HL-60/S4 treated with phorbol 12-myristate 13-acetate at 8.2 ng/mL for 4 days and 3 days (cell line): ENCODE measurements at regions not wholly inside any gene's neighbourhood (a gene's known extent, or its start where the extent isn't known, plus 50 kb on each side); places are given as distances from the start of the nearest gene placed in this dataset.

Experiments
- in situ Hi-C: fragments of 300-500 bp; cut with MboI; formaldehyde crosslinking; loops from 2 replicates; pipeline ENCODE4 v1.15.0; 2022; ENCODE audit warnings: low sequenced_read_pairs

DNA sequence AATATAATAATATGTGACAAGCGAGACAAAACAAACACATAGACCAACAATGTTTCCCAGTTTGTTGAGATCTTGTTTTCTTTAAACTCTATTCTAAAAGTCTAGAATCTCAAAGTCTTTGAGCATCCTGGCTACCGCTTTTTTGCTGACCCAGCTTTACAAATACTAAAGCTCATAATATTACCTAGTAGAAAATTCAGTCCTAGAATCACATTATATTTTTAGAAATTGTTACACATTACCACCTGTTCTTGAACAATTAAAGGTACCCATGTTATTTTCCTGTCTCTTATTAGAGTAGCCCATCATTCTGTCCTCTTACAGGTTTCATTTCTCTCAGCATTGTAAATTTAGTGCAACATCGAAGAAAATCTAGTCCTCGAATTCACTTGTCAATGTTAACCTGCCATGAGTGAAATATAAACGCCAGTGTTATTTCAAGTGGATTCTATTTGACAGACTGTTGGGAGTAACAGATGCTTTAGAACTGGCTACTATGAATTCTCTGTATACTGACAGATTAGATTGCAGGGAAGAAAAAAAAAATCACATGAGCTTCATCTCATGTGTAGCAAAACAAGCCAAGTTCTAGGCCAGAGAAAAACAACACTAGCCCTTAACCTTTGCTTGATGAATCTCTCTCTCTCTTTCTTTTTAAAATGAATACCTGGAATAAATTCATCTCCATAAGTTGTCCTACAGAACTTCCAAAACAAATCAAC, 851.2 kb upstream of the ADAMTS5 start:
- in situ Hi-C loops = no loop called here

DNA sequence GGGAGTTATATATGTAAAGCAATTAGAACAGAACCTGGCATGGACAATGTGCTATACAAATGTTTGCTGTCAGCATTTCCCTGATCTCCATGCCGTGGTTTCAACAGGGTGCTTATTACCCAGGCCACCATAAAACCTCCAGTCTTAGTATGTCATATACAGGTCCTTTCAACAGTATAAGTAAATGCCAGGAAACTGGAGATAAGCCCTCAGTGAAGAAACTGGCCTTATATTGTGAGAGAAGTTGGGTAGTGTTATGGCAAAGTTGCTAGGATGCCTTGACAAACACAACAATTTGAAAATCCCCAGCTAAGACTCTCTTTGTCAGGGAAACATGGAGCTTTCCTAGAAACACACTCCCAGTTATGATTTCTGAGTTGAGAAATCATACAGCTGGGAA, 850.2 kb upstream of the ADAMTS5 start:
- in situ Hi-C loops = no loop called here

DNA sequence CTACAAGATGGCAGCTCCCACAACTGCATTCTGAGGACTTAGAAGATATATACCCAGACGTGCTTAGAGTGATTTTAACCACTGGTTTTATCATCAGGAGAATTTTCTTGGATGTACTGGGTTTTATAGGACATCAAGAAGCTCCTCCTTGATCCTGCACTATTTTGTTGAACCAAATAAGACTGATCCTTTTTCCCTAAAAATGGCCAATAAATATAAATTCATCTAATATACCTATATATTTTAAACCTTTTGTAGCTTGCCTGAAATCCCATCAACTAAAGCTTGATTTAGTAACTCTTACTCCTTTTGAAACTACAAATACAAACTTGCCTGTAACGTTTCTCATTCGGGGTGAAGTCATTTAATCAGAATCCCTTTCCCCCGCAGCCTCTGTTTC, 849.4 kb upstream of the ADAMTS5 start:
- in situ Hi-C loops = no loop called here

DNA sequence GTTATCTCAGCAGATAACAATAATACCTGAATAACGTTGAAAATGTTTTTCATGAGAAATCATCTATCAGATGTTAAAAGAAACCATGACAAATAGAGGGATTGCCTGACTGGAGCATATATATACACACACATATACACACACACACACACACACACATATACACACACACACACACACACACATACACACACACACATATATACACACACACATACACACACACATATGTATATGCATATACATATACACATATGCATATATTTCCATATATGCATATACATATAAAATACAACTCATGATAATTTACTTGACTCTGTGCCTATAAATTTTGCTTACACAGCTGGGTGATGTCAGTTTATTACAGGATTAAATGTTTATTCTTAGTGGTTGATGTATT, 847.3 kb upstream of the ADAMTS5 start:
- in situ Hi-C loops = no loop called here

DNA sequence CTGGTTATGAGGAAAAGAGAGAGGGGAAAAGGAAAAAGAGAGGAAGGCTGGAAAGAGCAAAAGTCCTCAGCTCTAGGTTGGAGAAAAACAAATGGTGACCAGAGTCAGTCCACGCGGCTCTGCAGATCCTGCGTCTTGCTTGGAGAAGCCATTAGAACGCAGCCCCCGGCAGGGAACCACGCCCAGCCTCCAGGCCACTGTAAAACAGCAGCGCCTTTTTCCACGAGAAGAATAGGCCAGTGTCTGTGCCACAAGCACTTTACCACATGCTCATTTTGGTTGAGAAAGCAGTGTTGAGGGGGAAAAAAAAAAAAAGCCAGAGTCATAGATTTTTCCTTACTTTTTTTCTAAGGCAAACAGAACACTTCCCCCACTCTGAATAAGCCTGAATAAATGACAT, 846.9 kb upstream of the ADAMTS5 start:
- in situ Hi-C loops = no loop called here

DNA sequence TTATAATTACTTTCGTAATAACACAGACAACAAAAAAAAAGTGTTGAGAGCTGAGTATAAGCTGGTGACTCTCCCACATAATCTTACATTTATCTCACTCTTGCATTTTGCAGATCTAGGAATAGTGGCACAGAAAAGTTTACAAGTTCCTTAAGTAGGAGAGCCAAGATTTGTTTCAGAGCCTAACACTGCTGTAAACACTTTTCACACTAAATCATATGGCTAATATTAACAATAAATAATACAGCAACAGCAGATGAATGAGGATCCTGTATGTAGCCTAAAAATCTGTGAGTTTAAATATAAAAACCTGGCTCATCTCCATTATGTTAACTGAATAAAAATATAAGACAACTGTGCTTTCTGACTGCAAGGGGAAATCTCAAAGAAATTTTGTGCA, 846.5 kb upstream of the ADAMTS5 start:
- in situ Hi-C loops = no loop called here

DNA sequence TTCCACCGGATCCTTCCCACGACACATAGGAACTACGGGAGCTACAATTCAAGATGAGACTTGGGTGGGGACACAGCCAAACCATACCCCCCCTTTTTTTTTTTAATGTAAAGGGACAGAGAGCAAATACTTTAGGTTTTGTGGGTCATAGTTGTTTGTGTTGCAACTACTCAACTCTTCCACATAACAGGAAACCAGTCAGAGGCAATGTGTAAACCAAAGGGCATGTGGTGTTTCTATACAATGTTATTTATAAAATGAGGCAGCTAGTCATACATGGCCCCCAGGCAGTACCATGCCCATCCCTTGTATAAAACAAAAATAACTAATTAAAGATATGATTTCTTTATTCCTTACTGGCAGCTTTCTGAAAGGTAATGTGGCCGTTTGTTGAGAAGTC, 845.4 kb upstream of the ADAMTS5 start:
- in situ Hi-C loops = no loop called here

DNA sequence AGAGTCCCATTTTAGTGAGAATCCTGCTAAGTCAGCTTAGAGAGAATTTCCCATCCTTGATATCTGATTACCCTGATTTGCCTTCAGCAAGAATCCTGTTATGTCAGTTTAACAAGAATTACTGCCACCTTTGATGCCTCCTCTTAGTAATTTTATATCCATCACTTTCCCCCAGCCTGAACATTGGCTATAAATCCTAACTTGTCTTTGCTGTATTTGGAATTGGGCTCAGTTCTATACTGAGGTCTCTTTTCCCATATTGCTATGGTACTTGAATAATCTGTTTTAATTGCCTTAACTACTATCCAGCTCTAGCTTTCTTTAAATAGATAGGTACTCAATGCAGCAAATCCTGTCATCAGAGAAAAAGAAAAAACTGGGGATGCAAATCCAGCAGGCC, 842.0 kb upstream of the ADAMTS5 start:
- in situ Hi-C loops = no loop called here

DNA sequence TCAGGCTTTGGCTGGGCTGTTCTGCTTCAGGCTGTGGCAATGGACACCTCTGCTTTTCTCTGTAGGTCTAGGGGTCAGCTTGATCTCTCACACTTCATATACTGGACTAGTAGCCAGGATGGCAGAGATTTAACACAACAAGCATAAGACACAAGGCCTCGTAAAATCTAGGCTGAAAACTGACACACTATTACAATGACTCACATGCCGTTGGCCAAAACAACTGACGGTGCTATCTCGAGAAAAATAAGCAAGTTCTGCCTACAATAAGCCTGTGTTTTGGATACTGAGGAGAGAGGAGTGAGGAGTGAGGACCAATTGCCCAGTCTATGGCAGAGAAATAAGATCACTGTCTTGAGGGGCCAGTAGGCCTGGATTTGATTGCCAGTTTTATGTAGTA, 840.7 kb upstream of the ADAMTS5 start:
- in situ Hi-C loops = no loop called here

DNA sequence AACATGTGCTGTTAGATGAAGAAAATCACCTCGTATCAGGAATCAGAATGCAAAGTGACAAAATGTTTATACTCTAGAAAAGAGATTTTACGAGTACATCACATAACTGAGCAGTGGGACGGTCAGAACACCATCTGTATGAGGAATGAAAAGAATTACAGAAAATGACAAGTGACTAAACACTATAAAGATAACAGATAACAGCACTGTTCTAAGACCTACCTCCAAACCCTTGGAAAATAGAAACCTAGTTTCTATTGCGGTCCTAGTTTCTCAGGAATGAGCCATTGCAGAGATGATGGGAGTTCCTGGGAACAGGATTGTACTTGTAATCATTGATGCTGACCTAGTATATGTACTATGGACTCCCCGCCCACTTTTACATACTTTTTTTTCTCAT, 839.4 kb upstream of the ADAMTS5 start:
- in situ Hi-C loops = no loop called here

DNA sequence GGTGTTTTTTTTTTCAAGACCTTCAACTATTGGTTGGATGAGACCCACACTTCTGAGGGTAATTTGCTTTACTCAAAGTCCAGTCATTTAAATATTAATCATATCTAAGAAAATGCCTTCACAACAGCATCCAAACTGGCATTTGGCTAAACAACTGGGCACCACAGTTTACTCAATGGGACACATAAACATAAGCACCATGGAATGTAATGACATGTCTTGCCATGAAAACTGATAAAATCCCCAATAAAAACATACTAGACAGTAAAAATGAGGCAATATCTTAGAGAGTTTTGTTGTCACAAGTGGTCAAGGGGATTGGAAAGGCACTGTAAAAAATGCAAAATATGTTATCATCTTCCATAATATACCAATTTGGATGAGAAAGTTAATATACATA, 838.8 kb upstream of the ADAMTS5 start:
- in situ Hi-C loops = no loop called here

DNA sequence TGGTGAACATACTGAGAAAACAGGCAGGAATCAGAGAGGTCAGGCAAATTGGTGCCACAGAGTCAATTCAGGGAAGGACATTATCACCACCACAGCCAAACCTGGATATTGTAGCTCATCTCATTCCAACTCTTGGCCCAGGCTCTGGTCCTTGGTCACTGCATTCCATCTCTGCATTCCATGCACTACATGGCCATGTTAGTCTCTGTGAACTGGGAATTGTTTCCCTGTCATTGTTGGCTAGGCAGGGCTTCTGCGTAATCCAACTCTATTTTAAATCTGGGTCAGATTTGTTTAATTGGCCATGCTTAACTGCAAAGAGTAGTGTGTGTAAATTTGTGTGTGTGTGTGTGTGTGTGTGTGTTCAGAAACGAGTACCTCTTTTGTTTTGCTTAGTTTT, 837.6 kb upstream of the ADAMTS5 start:
- in situ Hi-C loops = no loop called here

DNA sequence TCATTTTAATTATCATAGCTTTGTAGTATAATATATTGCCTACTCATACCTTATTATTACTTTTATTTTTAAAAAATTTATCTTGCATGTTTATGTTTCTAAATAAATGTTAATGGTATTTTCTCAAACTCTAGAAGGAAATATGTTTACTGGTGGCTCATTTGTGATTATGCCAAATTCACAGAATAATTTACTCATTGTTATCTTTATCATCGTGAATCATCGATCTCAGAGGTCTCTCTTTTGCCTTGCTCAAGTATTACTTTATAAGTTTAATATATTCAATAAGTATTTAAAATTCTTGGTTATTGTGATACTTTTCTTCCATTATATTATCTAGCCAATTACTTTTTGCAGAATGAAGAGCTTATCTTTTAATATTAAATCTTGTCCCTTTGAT, 836.7 kb upstream of the ADAMTS5 start:
- in situ Hi-C loops = no loop called here

DNA sequence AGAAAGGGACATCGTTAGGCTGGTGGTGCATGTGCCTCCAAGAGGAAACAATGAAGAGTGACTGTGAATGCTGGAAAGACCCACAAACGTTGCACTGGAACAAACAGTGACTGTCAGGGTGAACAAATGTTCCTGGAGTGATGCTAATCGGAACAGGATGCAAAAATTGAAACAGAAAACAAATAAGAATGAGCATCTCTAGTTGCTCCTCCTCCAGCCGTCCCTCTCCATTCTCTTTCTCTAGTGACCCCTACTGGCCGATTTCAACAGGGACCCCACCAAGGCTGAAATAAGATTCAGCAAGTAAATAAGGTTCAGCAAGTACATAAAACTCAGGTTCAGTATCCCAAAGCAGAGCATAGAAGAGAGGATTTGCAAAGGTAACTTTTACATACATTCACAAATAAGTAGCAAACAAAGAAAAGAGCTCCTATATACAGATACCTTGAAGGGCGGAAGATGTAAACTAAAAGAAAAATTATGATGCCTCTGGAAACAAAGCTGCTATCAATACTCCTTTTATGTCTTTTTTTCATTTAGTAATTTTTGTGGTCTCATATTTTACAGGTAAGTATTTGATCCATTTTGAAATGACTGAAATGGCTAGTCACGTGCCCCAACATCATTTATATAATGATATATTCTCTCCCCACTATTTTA, 836.1 kb upstream of the ADAMTS5 start:
- in situ Hi-C loops = no loop called here

DNA sequence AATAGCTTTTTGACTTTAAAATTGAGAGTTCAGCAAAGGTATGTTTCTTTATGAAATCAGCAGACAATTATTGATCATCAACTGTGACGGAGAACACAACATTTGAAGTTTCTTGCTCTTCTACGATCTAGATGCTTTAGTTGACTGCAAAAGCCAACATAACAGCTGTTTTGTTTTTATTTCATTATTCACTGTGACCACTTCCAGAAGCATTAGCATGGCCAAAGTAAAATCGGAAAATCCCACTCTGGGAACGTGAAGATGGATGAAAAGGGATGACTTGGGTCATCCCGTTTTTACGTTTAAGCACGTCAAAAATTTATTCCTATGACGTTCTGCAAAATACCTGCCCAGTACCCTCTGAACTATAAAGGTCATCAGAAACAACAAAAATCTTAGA, 833.0 kb upstream of the ADAMTS5 start:
- in situ Hi-C loops = no loop called here

DNA sequence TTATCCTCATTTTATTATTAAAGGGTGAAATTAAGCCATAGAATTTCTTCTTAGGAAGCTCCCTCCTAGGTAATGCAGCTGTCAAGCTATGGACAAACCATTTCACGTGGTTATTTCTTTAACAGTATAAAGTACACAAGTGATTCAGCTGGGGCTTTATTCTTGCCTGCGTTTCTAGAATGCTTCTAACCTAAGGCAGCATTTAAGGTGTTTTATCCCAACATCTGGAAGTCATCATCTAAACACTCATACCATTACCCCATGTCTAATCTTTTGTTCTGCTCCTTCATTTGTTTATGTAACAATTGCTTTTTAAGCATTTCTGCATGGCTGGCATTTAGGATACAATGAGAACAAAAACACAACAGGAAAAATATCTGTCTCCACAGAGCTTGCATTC, 829.2 kb upstream of the ADAMTS5 start:
- in situ Hi-C loops = no loop called here

DNA sequence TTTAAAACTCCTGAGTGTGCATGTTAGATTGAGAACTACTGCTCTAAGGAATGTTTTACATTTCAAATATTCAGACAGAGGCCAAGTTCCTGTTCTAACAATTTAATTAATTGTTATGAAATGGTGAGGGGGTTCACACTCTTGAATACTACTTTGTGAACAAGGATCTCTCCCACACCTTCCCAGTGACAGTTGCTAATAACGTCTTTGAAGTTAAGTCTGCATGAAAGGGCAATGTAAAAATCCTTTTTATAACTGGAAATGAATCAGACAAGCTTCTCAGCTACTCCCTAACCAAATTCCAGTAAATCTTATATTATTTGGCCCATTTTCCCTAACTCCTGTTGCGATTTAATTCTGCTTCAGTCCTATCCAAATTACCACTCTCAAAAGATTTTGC, 828.5 kb upstream of the ADAMTS5 start:
- in situ Hi-C loops = no loop called here

DNA sequence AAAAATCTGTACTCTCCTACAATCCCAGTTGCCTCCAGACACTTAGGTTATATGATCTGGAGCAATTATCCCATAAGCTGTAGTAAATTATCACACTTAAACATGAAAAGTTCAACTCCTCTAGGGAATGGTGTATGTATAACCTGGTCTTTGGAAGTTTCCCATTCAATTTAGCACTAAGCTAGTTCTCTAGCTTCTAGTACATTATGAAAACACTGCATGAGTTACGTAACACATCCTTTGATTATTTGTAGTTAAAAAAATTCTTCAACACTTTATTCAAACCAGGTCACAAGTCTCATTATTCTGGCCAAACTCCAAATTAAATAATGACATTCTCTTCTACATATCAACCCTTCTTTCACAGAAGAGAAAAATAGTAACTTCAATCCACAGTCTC, 827.0 kb upstream of the ADAMTS5 start:
- in situ Hi-C loops = no loop called here

DNA sequence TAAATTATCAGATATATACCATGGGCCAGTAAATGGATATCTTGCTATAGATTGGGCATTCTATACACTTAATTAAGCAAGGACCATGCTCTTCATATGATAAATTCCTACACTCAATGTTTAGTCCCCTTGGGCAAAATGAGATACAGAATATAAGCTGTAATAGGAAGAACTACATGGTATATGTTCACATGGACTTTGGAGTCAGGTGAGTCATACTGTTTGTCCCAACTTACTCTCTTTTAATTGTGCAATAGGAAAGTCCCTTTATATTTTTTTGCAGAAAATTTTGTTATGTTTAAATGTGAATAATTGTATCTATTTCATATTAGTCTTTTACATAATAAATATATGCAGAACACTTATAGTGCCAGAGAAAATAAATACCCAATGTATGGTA, 820.2 kb upstream of the ADAMTS5 start:
- in situ Hi-C loops = no loop called here

DNA sequence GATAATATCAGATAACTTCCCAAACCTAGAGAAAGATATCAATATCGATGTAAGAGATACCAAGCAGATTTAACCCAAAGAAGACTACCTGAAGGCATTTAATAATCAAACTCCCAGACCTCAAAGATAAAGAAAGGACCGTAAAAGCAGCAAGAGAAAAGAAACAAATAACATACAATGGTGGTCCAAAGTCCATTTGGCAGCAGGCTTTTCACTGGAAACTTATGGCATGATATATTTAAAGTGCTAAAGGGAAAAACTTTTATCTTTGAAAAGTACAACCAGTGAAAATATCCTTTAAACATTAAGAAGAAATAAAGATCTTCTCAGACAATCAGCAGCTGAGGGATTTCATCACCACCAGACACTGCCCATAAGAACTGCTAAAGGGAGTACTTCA, 812.7 kb upstream of the ADAMTS5 start:
- in situ Hi-C loops = no loop called here

DNA sequence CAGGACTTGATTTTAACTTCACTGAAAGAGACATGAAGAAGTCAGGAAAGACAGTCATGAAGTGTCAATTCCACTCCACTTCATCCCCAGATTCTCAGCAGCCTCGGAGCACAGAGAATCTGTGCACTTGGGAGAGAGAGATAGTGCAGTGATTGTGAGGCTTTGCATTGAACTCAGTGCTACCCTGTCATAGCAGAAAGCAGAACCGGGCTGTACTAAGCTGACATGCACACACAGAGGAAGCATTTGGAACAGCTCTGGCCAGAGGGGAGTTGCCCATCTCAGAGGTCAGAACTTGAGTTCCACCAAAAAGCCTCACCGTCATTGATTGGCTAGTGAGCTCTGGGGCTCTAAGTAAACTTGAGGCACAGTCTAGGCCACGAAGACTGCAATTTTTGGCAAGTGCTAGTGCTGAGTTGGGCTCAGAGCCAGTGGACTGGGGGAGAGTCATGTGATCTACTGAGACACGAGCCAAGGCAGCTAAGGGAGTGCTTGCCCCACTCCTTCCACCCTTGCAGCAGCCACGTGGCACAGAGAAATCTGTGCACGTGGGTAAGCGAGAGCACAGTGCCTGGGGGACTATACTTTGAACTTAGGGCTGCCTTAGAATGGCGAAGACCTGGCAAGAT, 810.2 kb upstream of the ADAMTS5 start:
- in situ Hi-C loops = no loop called here

DNA sequence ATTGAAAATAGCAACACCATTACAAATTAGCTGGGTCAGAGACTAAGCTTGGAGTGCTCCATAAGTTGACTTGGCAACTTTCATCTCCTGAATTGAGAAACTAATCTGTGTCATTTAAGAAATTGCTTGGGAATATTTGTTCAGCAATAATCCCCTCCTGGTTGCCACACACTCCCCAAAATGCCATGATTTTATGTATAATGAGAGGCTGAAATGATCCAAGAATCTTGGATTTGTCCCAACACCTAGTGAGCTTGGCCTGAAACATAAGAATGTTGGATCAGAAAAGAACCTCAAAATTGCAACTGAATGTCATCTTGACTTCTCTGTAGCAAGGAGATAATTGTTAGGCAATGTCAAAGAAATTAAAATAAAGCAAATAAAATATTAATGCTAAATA, 805.9 kb upstream of the ADAMTS5 start:
- in situ Hi-C loops = no loop called here
